ENCODE measurements at regions not wholly inside any gene's neighbourhood (a gene's known extent, or its start where the extent isn't known, plus 50 kb on each side); places are given as distances from the start of the nearest gene placed in this dataset.

- TF ChIP-seq CTCF (conservative IDR thresholded peaks at IDR 0.05; ENCODE audit: low read depth in 2 of 2) (no peak), EZH2 (IDR thresholded peaks at IDR 0.05; ENCODE audit: low read depth, unreplicated experiment) (no peak), POLR2AphosphoS5 (IDR thresholded peaks at IDR 0.05; ENCODE audit: low read depth) (no peak), NANOG (IDR thresholded peaks at IDR 0.05; ENCODE audit: borderline replicate concordance) (no peak), REST (IDR thresholded peaks at IDR 0.05; ENCODE audit: unreplicated experiment) (no peak), ZNF331 (CRISPR knock-in tag; IDR thresholded peaks at IDR 0.05; ENCODE audit: low read depth) (no peak), ETS1 (IDR thresholded peaks at IDR 0.05) (no peak), ZNF462 (CRISPR knock-in tag; IDR thresholded peaks at IDR 0.05) (no peak), EZH2phosphoT487 (IDR thresholded peaks at IDR 0.05; ENCODE audit: unreplicated experiment) (no peak), CREB1 (CRISPR knock-in tag; IDR thresholded peaks at IDR 0.05; ENCODE audit: low read depth) (no peak), JUNB (IDR thresholded peaks at IDR 0.05; ENCODE audit: unreplicated experiment) (no peak), ZNF114 (CRISPR knock-in tag; IDR thresholded peaks at IDR 0.05) (no peak), STAT1 (IDR thresholded peaks at IDR 0.05; ENCODE audit: unreplicated experiment) (no peak)
Observed at GRCh38 chr10:111335826-111336225, 259.0 kb downstream of the ADRA2A start.
